NCI-H2196 treated with DMSO at 0.1 percent for 48 hours (cell line): ENCODE measurements at regions not wholly inside any gene's neighbourhood (a gene's known extent, or its start where the extent isn't known, plus 50 kb on each side); places are given as distances from the start of the nearest gene placed in this dataset.

ENCODE experiments used
- DNase-seq: peaks from one replicate; lab custom pipeline; 2025; ENCODE audit not compliant: unreplicated experiment; lab: John Stamatoyannopoulos, UW

DNA sequence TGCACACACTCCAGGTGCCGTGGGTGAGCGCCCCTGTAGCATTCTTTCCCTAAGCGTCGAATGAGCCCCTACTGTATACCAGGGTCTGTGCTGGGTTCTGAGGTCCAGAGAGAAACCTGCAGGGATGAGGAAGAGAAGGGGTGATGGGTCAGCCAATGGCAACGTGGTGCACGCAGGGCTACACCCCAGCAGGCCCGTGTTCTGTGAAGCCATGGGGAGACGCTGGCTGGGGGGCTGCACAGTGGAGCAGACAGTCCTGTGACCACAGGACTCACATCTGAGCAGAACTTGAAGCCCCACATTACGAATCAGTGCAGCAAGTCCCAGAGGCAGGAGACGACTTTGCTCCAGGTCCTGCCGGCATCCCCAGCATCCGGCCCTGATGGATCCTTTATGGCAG is 1481.4 kb downstream of the BRD1 start:
- DNase-seq = no peak

GRCh38 chr22:48345631-48346030 is 1482.0 kb downstream of the BRD1 start:
- DNase-seq = no peak

DNA sequence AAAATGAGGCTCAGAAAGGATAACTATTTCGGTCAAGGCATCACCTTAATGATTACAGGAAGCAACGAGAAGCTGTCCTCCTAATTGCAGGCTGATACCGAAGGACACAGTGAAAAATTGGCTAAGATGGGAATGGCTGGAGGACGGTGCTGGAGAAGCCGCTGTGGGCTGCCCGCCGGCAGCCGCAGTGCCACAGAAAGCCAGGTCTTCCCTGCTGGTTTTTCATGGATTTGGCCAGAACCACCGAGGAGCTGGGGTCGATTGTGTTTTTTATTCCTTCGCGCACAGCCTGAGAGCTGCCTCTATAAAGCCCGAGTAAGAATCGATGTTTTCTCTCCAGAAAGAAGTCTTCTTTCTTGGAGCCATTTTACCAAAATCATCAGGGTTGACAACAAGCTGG is 1484.2 kb downstream of the BRD1 start:
- no peak for DNase-seq

DNA sequence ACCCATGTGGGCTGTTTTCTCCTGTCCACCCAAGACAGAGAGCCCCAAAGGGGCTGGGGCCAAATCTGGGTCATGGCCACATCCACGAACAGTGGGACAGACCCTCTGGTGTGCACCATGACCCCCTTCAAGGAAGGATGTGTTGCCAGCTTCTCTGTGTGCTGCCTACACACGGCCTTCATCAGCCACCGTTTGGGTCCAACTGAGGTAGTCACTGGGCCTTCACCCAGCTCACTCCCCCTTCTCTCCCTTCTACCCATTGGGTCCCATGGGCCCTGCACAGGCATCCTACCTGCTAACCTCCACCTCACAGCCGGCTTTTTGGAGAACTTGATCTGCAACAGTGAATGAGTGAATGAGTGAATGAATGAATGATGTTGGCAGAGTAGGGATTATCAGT is 1484.9 kb downstream of the BRD1 start:
- no peak for DNase-seq

DNA sequence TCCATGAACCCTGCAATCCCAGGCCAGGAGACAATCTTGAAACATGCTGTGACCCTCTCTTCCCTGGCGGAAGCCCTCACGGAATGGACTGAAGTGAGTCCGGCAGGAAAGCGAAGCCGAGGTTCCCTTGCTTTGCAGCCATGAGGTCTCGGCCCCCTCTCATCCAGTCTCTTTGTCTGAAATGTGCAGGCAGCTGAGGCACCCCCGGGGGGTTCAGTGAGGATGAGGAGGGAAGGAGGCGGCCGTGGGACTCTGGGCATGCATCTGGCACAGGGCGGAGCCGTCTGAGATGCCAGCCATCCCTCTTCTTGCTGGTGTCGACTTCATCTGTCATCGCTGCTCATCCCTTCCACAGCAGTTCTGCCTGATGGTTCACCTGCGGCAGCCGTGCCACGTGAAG is 1485.7 kb downstream of the BRD1 start:
- DNase-seq = no peak

- DNase-seq = no peak
These were observed 1486.7 kb downstream of the BRD1 start for GRCh38 chr22:48340727-48341709.

DNA sequence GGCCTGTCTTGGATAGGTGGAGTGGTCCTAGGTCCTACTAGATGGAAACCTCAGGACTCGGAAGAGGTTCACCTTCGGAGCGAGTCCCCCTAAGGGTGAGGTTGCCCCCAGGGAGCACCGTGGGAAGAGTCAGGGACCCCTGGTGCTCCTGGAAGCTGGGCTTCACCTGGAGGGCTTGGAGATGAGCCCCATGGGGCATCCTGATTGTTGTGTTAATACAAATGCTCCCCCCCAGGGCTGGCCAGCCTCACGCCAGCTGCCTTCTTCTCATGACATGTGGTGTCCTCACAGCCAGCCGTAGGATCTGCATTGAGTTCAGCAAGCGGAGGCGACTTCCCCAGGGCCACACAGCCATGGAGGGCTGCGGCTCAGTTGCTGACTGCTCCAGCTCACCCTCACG is 1487.5 kb downstream of the BRD1 start:
- no peak for DNase-seq

- no peak for DNase-seq
These were observed 1488.6 kb downstream of the BRD1 start for GRCh38 chr22:48338793-48339705.

DNA sequence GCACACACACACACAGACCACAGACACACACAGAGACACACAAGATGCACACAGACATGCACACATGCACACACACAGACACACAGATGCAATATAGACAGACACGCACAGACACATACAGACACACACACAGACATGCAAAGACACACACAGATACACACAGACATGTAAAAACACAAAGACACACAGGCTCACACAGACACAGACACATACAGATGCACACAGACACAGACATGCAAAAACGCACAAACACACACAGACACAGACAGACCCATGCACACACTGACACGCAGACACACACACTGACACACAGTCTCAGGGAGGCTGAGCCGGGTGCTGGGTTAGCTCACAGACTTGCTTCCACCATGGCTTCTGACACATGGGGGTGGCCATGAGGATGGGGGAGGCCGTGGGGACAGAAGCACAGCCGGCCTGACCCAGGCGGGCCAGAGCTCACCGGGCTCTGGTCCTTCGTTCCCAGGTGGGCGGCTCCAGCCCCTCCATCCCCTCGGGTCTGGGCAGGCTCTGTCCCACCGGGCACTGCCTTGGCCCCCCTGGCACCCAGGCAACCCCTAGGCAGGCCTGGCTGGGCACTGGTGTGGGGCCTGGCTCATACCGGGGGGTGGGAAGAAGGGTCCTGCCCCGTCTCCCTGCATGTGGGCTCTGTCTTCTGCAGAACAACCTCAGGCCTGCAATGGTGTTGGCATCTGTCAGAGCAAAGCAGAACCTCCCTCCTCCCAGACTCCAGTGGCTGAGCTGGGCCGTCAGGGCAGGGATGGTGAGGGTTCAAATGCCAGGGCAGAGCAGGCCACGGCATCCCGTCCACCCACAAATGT is 1489.5 kb downstream of the BRD1 start:
- DNase-seq = no peak

- DNase-seq = no peak
These were observed 1491.2 kb downstream of the BRD1 start for GRCh38 chr22:48336339-48337060.

- DNase-seq = no peak
These were observed 1492.1 kb downstream of the BRD1 start for GRCh38 chr22:48335442-48336139.

DNA sequence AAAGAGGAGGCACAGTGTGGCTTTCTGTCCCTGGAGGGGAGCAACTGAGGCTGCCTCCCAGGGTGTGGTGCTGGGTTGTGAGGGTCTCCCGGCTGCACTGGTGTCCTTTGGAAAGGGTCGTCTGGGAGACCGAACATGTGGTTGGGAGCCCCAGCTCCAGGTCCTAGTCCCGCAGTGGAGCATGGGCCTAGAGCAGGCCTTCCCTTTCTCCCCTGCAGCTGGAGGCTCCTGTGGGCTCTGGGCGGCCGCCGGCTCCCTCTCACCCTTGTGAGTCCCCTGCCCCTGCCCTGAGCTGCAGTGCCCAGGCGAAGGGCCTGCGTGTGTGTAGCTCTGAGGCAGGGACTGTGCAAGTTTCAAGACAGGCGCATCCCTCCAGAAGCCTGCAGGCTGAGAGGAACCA is 1492.7 kb downstream of the BRD1 start:
- DNase-seq = no peak

- DNase-seq = no peak
These were observed 1493.6 kb downstream of the BRD1 start for GRCh38 chr22:48333816-48334735.

DNA sequence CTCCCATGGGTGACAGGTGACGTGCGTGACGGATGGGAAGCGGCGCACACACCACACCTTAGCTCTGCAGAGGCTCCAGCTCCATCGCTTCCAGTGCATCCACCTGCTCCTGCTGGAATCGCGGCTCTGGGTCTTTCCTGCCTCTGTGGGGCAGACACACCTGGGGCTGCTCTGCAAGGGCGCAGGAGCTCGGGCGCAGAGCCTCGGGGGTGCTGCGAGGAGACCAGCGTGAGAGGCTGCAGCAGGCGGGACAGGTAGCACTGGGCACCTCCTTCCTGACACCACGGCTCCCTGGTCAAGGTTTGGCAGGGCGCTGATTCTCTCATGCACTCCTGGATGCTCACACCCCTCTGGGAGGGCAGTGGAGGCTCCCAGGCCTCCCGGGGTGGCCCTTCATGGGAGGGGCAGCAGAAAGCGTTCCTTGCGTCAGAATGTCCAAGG is 1494.3 kb downstream of the BRD1 start:
- no peak for DNase-seq

- DNase-seq = no peak
These were observed 1495.0 kb downstream of the BRD1 start for GRCh38 chr22:48332438-48333322.

- no peak for DNase-seq
These were observed 1495.9 kb downstream of the BRD1 start for GRCh38 chr22:48331691-48332220.

DNA sequence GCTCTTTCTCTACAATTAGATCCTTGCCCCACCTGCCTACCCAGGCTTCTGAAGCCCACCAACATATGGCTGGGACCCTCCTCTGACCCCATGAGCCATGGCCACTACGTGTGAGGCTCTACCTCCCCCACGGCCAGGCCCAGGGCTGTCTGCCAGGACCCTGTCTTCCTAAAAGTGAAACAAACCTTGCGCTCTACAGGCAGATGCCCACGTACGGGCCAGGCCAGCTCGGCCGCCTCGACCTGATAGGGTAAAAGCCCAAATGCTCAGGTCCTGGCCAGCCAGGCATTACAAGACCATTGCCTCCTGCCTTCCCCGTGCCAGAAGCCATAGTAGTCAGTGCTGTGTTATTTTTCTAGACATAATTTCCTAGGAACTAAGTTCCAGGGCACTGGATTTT is 1496.4 kb downstream of the BRD1 start:
- DNase-seq = no peak
